ENCODE measurements at regions not wholly inside any gene's neighbourhood (a gene's known extent, or its start where the extent isn't known, plus 50 kb on each side); places are given as distances from the start of the nearest gene placed in this dataset.

GRCh38 chr1:37175666-37176215, 141.4 kb upstream of the GRIK3 start:
- Histone ChIP-seq H3K27me3 (ENCODE audit: insufficient read depth, low read length) (peaks cover 59% of the 10 kb centered on the region), H3K9me3 (ENCODE audit: control insufficient read depth in 1 of 2, insufficient read depth in 1 of 2, low read depth in 1 of 2, low read length in 2 of 2) (no peaks in the 10 kb centered on the region), H3K4me2 (ENCODE audit: low read length) (no peak overlapping the region), H4K20me1 (ENCODE audit: insufficient read depth) (no peaks in the 10 kb centered on the region), H3K27ac (ENCODE audit: low read depth, low read length) (no peak overlapping the region), H3K4me1 (ENCODE audit: control insufficient read depth in 1 of 2, insufficient read depth in 2 of 2, low read length in 2 of 2) (no peaks in the 10 kb centered on the region), H3K36me3 (ENCODE audit: control insufficient read depth in 1 of 2, insufficient read depth in 2 of 2, low read length in 2 of 2) (no peaks in the 10 kb centered on the region), H2AFZ (ENCODE audit: low read depth, low read length, poor library complexity, severe bottlenecking) (no peak overlapping the region), H3K4me3 (replicated peaks in 1 of 2; ENCODE audit: low read depth in 1 of 2, low read length in 2 of 2) (no peak overlapping the region), H3K9ac (ENCODE audit: low read length) (no peak overlapping the region), H3K79me2 (ENCODE audit: insufficient read depth, low read length) (no peaks in the 10 kb centered on the region), H3K9me2 (ENCODE audit: insufficient read depth) (no peaks in the 10 kb centered on the region)
- no TSS peak for BruUV-seq (replicated peaks)
- POLR2A ChIA-PET, result no interaction called here
- RAD21 ChIA-PET (ENCODE audit: low non-redundant PET in 1 of 2, low total read pairs in 2 of 2, uncharacterized antibody in 2 of 2, unreplicated experiment in 2 of 2), result no interaction called here
- CTCF ChIA-PET, result interaction anchor here (3.7 kb wide), 1 partner anchor 600 kb away, joined by 14 read pairs; no protein-coding TSS in a partner anchor
- DNase-seq (ENCODE audit: low read depth, low spot score), result no peak
- intact Hi-C loops (cut with micrococcal nuclease), result loop anchor here (2.0 to 10.0 kb wide), 2 partner anchors 567 to 601 kb away; no protein-coding TSS in a partner anchor
- ATAC-seq, result no peak
- TF ChIP-seq ATF3 (IDR thresholded peaks at IDR 0.05) (no peak), REST (IDR thresholded peaks at IDR 0.05; ENCODE audit: low read depth) (no peak), CEBPB (IDR thresholded peaks at IDR 0.05; ENCODE audit: low read depth) (no peak)

- intact Hi-C loops (cut with micrococcal nuclease), result loop anchor here (2.0 to 10.0 kb wide), 2 partner anchors 567 to 601 kb away; no protein-coding TSS in a partner anchor
- RAD21 ChIA-PET (ENCODE audit: low non-redundant PET in 1 of 2, low total read pairs in 2 of 2, uncharacterized antibody in 2 of 2, unreplicated experiment in 2 of 2), result no interaction called here
- BruUV-seq (replicated peaks), result no TSS peak
- TF ChIP-seq REST (IDR thresholded peaks at IDR 0.05; ENCODE audit: low read depth) (no peak), EGR1 (IDR thresholded peaks at IDR 0.05; ENCODE audit: low read depth) (no peak), JUND (IDR thresholded peaks at IDR 0.05) (no peak), CEBPB (IDR thresholded peaks at IDR 0.05; ENCODE audit: low read depth) (no peak), MAX (IDR thresholded peaks at IDR 0.05) (no peak), RAD21 (IDR thresholded peaks at IDR 0.05; ENCODE audit: low read depth) (no peak), CBX3 (IDR thresholded peaks at IDR 0.05; ENCODE audit: low read depth) (no peak), TCF7L2 (IDR thresholded peaks at IDR 0.05; ENCODE audit: borderline replicate concordance, extremely low read depth, insufficient read depth, insufficient read length) (no peak), FOSL1 (IDR thresholded peaks at IDR 0.05; ENCODE audit: low read depth) (no peak), SIN3A (IDR thresholded peaks at IDR 0.05; ENCODE audit: low read depth) (no peak), EZH2phosphoT487 (IDR thresholded peaks at IDR 0.05; ENCODE audit: borderline replicate concordance) (no peak), ATF3 (IDR thresholded peaks at IDR 0.05) (no peak)
Observed at GRCh38 chr1:37176269-37176668, 142.0 kb upstream of the GRIK3 start.

More at GRCh38 chr1:37176269-37176668, 142.0 kb upstream of the GRIK3 start:
- no peaks in the 10 kb centered on the region for H3K9me2 ChIP-seq (ENCODE audit: insufficient read depth)
- no peak overlapping the region for H3K4me3 ChIP-seq (replicated peaks in 1 of 2; ENCODE audit: low read depth in 1 of 2, low read length in 2 of 2)
- no peak overlapping the region for H3K4me2 ChIP-seq (ENCODE audit: low read length)
- H3K79me2 ChIP-seq (ENCODE audit: insufficient read depth, low read length), result no peaks in the 10 kb centered on the region
- no peak overlapping the region for H2AFZ ChIP-seq (ENCODE audit: low read depth, low read length, poor library complexity, severe bottlenecking)
- peaks cover 59% of the 10 kb centered on the region for H3K27me3 ChIP-seq (ENCODE audit: insufficient read depth, low read length)
- H3K9me3 ChIP-seq (ENCODE audit: control insufficient read depth in 1 of 2, insufficient read depth in 1 of 2, low read depth in 1 of 2, low read length in 2 of 2), result no peaks in the 10 kb centered on the region
- H3K9ac ChIP-seq (ENCODE audit: low read length), result no peak overlapping the region
- DNase-seq (ENCODE audit: low read depth, low spot score), result no peak
- CTCF ChIA-PET, result interaction anchor here (1.1 to 3.7 kb wide), 2 partner anchors 567 to 600 kb away, joined by 3 to 14 read pairs; no protein-coding TSS in a partner anchor
- H4K20me1 ChIP-seq (ENCODE audit: insufficient read depth), result no peaks in the 10 kb centered on the region
- H3K36me3 ChIP-seq (ENCODE audit: control insufficient read depth in 1 of 2, insufficient read depth in 2 of 2, low read length in 2 of 2), result no peaks in the 10 kb centered on the region
- no peak for ATAC-seq
- no peak overlapping the region for H3K27ac ChIP-seq (ENCODE audit: low read depth, low read length)
- POLR2A ChIA-PET, result no interaction called here
- H3K4me1 ChIP-seq (ENCODE audit: control insufficient read depth in 1 of 2, insufficient read depth in 2 of 2, low read length in 2 of 2), result no peaks in the 10 kb centered on the region

Data from HCT116 (cell line).